GM21723 (cell line): ENCODE measurements at regions not wholly inside any gene's neighbourhood (a gene's known extent, or its start where the extent isn't known, plus 50 kb on each side); places are given as distances from the start of the nearest gene placed in this dataset.

ENCODE experiments used
- ATAC-seq: cut with Tn5 transposase; IDR thresholded peaks from one replicate; pipeline ENCODE4 v1.9.1; 2021; ENCODE audit warnings: mild to moderate bottlenecking, moderate library complexity; ENCODE audit not compliant: unreplicated experiment

DNA sequence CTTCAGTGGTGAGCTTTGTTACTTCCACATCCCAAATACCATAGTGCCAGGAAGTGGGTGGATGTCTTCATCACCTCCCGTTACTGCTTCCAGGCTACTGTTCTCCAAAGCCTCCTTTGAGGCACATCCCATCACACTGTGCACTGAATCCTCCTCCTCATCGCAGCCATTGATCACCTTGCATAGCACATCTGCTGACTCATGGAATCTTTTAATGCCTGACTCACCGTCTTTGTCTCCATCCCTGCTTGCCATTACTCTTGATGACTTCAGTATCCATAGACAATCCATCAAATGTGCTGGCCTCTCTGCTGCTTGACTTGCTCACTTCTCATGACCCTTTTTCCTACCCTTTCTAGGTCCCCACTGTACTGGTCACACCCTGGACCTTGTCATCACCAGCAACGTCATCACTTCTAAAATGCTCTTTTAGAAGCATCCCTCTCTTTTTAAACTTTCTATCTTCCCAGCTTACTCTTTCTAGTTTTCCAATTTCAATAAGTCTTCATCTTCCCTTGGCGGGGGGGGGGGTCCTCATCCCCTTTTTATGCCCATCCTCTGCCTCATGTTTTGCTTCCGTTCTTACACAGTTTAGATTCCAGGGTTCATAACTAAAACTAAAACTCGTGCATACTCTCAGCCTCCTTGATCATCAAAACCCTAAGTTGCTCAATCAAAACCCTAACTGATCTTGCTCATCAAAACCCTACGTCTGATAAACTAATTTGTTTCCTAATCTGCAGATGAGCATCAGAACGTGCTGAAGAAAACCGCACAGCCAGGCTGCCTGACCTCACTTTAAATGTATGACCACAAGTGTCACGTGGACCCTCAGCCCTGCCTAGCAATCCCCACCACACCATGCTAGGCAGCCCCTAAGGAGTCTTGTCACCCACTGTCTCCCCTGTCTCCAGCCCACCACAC is 289.7 kb upstream of the ZFHX3 start:
- no peak for ATAC-seq

DNA sequence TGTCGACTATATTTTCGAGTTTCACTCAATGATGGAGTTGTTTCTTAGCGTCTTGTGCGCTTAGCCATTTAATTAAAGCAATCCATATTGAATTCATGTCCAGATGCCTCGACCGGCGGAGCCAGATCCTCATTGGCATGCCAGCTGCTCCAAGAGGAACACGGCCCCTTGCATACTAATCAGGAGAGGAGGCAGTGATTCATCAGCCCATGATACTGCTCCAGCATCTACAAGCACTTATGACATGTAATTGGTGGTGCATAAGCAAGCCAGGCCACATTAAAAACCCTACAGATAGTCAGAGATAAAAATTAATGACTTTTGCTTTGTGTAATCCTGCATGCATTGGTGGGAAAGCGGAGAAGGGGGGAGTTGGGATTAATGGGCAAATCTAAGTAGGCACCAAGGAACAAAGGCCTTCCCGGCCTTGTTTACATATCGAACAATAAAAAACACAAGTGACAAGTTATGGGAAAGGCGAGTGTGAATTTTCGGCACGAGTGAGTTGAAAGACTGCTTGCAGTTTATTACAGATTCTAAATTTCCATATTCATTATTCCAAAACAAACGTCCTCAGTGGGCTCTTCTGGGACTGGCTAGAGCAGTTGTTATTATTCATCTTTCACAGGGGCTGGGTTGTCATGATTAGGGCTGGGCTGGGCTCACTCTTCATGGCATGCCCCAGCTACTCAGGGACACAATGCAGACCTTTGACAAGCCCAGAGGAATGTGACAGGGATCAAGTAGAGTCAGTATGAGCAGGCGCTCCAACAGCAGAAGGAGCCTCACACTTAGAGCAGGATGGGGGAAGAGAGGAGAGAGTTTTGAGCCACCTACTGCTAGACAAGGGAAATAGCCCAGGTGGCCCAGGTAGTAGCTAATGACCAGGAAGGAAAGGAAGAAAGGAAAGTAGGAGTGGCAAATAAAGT is 281.7 kb upstream of the ZFHX3 start:
- no peak for ATAC-seq

DNA sequence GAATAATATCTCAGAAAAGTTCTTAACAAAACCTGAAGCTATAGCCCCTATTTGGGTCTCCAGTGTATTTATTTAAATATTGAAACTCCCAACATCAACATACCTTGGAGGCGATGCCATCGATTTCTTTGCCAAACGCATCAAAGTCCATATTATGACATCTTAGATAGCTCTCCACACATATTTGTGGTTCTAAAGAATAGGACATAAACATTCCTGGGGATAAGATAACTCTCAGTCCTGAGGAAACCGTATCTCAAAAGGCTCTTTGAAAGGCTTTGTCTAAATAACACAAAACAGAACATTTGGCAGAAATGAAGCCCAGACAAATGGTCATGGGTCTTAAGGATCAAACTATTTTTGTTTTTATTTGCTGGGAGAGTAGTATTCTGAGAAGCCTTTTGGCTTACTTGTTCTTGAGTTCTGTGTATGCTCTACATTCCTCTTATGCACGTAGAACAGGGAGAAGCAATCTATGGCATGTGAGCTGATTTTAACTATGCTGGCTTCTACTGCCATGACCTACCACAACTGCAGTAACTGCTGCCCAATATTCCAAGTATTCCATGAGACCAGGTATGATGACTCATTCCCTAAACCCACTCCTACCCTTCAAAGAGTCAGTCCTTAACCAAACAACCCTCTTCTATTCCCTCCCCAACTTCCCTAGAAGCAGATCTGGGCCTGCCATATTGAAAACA is 279.0 kb upstream of the ZFHX3 start:
- no peak for ATAC-seq

DNA sequence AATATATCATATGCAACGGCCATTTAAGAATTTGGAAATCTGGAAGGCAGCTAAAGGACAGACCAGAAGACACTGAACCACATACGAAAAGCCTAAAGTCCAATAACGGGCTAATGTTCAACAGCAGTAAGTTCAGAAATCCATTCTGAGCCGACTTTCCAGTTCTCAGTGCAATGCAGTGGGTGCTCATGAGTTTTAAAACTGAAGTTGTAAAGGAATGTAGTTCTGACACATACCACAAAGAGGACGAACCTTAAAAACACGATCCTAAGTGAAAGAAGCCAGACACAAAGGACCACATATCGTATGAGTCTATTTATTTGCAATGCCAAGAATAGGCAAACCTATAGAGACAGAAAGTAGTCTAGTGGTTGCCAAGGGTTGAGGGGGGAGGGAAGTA is 278.3 kb upstream of the ZFHX3 start:
- ATAC-seq: no peak

DNA sequence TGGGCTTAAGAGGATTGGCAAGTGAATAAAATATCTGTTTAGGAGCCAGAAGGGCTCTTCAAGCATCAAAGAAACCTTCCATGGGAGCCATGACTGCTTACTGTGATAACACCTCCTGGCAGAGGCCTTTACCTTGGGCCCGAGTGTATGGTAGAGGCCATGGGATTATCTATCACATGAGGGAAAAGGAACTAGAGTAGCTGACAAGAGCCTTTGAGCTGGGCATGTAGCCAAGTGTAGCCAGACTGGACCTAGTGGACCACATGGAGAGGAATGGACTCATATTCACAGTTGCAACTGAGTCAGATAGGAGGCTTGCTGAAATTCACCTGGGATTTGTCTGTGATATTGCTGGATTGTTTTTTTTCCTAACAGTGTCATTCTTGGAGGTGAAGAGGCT is 276.0 kb upstream of the ZFHX3 start:
- ATAC-seq: no peak

DNA sequence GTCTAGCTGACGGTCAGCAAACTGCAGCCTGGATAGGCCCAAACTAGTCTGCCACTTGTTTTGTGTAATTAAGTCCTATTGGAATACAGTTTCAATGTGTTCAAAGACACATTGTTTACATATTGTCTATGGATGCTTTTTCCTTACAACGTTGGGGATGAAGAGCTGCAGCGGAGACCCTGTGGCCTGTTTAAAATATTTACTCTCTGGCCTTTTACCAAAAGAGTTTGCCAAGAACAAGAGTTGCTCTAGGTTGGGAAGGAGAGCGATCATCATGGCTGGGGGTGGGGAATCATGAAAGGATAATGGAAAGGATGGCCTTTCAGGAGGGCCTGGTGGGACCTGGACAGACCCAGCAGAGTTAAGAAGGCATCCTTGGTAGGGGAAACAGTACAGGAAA is 274.9 kb upstream of the ZFHX3 start:
- ATAC-seq: no peak

DNA sequence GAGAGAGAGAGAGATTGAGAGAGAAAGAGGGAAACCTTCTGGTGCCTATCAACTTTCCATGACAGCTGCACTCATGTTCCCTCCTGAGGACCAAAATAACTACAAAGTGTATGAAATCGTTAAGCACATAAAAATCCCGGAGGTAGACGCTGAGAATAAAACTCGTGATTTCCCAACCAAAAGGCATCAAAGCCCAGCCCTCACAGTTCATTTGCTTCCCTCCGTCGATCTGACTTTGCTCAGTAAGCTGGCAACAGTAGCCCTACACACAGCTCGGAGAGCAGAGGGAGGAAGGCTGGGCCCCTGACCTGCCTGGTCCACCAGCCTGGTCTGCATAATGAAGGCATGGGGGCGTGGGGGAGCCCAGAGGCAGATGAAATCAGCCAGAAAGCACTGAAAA is 273.9 kb upstream of the ZFHX3 start:
- no peak for ATAC-seq

DNA sequence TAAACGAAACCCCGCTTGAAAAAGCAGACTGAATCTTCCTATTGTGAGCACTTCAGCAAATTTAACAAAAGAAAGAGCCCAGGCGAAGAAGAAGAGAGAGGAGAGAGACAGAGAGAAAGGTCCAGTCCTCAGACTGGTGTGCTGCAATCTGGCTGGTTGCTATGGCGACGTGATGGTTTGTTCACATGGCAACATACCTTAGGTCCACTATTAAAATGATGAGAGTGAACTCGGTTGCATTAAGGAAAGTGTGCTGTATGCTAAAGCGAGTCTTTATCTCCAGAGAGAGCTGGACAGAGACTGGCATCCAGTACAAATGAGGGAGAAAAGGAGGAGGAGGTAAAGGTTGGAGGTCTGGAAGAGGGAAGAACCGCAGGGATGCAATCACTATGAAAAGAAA is 271.8 kb upstream of the ZFHX3 start:
- ATAC-seq: no peak

DNA sequence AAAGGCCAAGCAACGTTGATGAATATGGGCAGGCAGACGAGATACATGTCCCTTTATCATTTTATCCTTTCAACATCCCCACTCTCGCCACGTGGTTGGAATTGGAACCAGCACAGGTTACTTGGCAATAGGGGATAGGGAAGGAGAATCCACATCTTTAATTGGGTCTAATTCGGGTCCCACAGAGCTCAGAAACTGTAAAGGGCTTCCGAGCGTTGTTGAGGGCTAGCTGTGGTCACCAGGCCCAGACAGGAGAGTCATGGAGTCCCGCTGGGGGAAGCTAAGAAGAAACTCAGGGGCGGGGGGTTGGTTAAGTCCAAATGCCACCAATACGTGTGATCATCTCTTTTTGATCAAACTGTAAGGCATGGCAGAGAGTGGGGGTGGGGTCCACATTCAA is 271.3 kb upstream of the ZFHX3 start:
- no peak for ATAC-seq

DNA sequence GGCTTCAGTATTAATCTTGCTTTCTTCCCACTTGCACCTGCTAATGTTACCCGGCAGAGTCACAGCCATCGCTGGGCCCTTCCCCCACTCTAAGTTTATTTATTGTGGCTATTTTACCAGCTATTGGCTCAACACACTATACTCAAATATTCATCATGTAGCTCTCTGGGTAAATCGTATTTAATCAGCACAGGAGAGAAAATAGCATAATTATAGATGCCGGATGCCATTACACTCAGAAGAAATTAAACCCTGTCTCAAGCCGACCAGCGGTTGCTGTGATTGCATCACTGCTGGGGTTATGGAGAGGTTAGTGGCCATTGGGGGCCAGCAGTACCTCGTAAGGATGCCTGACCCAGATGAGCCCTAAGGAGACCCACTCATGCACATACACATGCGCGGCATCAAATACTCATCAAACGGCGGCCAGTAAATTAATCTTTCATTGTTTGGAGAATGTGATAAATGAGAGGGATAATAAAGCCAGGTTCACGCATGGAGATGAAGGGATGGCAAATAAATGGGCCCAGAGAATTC is 269.5 kb upstream of the ZFHX3 start:
- ATAC-seq: no peak

DNA sequence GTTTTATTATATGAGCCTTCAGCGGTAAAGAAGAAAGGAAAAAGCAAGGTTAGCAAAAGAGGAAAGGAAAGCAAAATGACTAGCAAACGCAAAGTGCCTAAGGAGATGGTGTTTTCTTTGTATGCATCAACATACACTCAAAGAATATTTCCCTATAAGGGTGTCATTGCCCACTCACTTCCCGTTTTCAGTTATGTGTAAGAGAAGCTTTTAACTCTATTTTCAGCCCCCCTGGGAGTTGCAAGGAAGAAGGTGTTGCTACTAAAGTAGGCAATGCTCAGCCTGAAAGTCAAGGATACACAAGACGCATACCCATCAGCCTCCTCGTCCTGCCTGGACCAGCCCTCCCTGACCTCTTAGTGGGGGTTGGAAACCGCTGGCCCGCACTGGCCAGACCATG is 267.7 kb upstream of the ZFHX3 start:
- ATAC-seq: peak; percentile 85

DNA sequence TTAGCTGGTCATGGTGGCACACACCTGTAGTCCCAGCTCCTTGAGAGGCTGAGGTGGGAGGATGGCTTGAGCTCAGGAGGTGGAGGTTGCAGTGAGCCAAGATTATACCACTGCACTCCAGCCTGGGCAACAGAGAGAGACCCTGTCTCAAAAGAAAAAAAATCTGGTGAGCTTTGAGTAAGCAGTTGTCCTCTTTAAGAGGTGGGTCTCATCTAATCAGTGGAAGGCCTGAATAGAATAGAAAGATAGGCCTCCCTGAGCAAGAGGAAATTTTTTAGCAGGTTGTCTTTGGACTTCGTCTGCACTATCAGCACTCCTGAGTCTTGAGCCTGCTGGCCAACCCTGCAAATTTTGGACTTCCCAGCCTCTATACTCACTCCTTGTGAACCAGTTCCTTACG is 266.0 kb upstream of the ZFHX3 start:
- no peak for ATAC-seq

DNA sequence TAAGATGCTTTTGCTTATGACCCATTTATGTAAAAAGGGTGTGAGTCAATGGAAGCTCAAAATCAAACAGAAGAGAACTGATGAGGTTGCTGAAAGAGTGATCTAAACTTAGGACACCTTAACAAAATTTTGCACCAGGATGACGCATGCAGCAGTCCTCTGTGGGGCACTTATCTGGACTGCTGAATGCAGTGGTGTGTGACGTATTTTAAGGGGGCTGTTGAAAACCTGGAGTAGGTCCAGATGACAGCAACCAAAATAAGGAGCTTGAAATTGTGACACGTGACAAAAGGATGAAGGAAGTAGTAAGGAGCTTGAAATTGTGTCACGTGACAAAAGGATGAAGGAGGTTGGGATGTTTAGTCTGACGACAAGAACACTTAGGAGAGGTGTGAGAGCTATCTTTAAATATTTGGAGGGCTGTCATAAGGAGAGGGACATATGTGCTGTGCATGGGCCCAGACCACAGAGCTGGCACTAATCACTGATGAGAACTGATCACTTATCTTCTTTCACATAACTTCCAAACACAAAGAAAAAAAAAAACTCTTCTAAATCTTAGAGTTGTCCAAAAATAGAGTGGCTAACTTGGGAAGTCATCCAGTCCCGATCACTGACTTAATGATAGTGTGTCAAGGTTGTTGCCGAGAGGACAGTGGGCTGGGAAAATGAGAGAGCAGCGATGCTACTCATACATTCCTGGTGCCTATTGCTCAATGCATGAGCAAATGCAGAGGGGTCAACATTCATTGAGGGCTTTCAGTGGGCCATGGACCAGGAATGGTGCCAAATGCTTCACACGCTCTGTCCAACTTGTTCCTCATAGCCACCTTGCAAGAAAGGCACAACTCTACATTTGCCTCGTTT is 264.2 kb upstream of the ZFHX3 start:
- ATAC-seq: no peak

DNA sequence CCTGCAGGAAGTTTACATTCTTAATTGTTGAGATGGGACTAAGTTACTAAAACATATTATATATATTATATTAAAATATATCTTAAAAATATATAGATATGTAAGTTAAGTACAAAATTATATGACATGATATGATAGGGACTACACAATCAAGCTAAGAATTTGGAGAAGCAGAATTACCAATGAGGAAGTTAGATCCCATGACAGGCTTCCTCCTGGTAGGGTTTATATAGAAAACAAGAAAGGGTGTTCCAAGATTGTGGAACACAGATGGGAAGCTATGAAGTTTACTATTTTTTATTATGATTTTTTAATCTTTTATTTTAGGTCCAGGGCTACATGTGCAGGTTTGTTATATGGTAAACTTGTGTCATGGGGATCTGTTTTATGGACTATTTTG is 260.8 kb upstream of the ZFHX3 start:
- ATAC-seq: no peak

DNA sequence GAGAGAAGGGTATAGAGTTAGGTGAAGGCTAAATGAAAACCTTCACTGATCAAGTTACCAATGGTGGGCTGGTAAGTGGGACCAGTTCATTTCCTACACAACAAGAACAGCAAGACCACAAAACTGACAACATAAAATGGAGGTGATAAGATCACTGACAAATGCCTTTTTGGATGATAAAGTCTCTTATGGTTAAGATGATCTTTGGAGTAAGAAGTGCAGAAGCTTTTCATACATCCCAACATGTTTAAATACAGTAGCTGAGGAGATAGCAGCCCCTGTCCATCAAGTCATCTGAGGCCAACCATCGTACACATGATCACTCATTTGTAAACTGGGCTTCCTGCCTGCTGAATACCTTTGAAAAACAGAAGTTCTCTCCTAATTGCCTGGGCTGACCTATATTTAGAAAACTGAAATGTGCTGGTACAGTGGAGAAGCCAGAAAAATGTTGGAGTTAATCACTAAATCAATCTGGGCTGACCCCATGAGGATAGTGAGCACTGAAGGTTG is 259.0 kb upstream of the ZFHX3 start:
- no peak for ATAC-seq

DNA sequence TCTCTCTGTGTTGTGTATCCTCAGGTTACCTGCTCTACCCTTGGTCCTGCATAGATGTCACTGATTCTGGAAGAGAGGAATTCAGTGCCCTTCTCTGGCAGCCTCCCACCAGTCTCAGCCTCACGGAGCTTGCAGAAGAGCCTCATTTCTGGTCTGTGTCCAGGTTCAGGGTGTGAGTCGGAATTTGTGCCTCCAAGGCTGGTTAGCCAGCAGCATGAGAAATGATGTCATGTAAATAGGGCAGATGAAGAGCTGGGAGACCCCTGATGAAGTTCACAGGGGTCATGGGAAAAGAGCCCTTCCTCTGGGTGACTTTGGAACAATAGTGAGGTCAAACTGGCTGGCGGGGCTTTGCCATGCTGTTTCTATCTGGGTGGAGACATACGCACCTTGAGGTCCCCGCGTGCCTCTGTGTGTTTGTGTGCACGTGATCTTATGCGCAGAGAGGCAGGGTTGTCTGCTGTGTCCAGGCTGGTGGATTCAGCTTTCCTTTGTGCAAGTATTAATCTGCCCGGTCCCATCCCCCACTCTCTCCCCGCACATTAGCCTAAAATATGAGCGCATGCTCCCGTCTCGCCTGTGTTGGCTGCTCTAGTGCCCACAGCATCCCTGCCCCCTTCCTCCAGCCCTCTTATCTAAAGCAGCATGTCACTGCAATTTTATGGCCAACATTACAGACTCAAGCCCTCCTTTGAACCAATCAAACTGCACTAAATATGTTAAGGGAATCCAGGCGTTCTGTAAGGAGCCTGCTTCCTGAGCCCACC is 256.3 kb upstream of the ZFHX3 start:
- no peak for ATAC-seq

DNA sequence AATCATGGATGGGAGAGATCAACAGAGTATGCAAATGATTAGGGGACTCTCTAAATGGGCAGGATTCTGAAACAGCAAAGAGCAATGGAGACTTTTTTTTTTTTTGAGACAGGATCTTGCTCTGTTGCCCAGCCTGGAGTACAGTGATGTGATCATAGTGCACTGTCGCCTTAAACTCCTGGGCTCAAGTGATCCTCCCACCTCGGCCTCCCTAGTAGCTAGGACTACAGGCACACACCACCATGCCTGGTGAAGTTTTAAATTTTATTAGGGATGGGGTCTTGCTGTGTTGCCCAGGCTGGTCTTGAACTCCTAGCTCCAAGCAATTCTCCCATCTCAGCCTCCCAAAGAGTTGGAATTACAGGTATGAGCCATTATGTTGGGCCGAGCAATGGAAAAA is 255.0 kb upstream of the ZFHX3 start:
- ATAC-seq: no peak

DNA sequence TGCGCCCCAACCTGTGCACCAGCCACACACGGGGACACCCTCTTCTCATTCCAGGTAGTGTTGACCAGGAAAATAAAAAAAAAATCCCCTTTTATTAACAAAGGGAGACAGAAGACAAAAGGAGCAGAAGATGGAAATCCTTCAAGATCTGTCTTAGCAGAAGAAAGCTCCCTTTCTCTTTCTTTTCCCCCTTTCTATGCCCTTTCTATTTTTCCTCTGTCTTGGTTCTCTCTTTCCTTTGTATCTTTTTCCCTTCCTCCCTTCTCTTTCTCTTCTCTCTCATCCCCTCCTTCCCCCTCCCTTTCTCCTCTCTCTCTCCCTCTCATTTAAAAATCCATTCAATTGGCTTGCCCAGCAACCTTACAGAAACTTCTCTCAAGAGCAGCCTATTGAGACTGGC is 254.1 kb upstream of the ZFHX3 start:
- ATAC-seq: no peak

DNA sequence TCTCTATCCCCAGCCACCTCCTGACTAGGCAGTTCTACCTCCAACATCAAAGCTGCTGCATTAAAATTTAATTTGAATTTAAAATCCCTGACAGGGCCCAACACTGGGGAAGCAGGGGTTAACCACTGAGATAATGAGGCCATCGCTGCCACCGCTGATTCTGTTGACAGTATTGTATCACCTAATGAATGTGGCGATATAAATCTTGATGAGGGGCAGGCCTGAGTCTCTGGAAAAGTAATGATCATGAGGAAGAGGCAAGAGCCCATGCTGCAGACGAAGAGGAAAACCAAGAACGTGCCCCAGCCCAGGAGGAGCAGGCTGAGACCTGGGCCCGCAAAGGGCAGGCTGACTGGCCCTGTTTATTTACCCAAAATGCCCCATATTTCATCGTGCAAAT is 251.4 kb upstream of the ZFHX3 start:
- ATAC-seq: no peak
